Epithelial cell of esophagus (primary cell): ENCODE measurements at regions not wholly inside any gene's neighbourhood (a gene's known extent, or its start where the extent isn't known, plus 50 kb on each side); places are given as distances from the start of the nearest gene placed in this dataset.

Source experiments
- DNase-seq: peaks from one replicate; pipeline ENCODE4 v3.0.0; 2010; ENCODE audit warnings: low read depth
- H3K4me3 ChIP-seq: 2 replicates; pipeline ENCODE4 v1.5.1; 2011; ENCODE audit warnings: mild to moderate bottlenecking, low read length, control low read depth
- CTCF ChIP-seq: IDR thresholded peaks from 2 replicates; pipeline ENCODE4 v1.5.1; 2011; ENCODE audit warnings: low read depth, mild to moderate bottlenecking, low read length, control low read depth, inconsistent platforms; ENCODE audit not compliant: insufficient read depth; ENCODE audit errors: missing control alignments

DNA sequence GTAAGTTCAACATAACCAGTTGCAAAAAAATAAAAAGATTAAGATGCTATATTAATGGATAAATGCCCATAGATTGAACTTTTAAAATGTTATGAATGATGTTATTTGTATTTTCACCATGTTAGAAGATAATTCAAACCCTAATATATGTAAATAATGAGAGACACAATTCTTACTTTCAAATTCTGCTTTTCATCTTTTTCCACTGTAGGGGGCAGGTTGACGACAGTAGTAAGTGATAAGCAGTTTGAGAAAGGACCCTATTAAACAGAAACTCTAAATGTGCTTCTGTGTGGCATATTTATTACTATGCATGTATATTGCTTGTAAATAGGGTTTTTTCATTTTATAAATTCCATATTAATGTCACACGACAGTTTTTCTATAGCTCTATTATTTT is 591.1 kb downstream of the SEMA5A start:
- no peak for DNase-seq
- H3K4me3 ChIP-seq: no peak overlapping the region
- no peak for TF ChIP-seq CTCF

DNA sequence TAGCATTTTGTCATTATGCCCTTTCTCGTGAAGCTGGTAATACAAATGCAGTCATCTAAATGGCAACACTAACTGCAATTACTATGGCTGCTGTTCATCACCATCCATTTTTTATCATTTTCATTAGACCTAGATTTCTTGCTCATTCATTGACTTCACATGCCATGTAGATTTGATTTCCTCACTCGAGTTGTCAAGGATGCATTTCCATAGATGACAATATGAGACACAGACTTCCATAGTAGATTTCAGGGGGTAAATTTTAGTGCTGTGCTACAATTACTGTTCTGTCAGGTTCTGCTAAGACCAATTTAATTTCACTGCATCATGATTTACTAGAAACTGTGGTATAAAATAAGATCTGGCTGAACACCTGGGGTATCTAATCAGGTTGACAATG is 589.2 kb downstream of the SEMA5A start:
- DNase-seq: no peak
- TF ChIP-seq CTCF: no peak
- H3K4me3 ChIP-seq: no peak overlapping the region

DNA sequence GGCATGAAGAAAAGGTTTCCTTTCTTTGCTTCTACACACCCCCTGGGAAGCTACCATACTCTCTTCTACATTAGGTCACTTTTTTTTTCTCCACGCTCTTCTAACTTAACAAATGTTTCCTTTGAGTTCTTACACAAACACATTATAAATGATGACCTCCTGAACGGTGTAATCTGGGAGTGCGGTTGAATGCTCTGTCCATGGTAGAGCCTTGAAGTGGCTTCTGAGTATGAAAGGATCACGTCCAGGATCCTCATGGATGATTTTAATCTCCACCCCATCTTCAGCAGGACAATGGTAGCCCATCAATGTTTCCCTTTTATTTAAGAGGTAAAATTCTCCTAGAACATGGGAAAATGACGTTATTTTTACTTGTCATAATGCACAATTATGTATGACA is 587.3 kb downstream of the SEMA5A start:
- no peak for TF ChIP-seq CTCF
- DNase-seq: no peak
- no peak overlapping the region for H3K4me3 ChIP-seq

- H3K4me3 ChIP-seq: no peak overlapping the region
- DNase-seq: no peak
- TF ChIP-seq CTCF: no peak
Observed at GRCh38 chr5:8961219-8961618, 584.7 kb downstream of the SEMA5A start.

- TF ChIP-seq CTCF: no peak
- no peak for DNase-seq
- H3K4me3 ChIP-seq: no peak overlapping the region
Observed at GRCh38 chr5:8961956-8962355, 583.9 kb downstream of the SEMA5A start.

GRCh38 chr5:8981016-8981415 is 564.9 kb downstream of the SEMA5A start:
- peak; percentile 95 for DNase-seq
- H3K4me3 ChIP-seq: no peak overlapping the region
- no peak for TF ChIP-seq CTCF

- no peak overlapping the region for H3K4me3 ChIP-seq
- TF ChIP-seq CTCF: no peak
- peak; percentile 40 for DNase-seq
Observed at GRCh38 chr5:8981496-8981895, 564.4 kb downstream of the SEMA5A start.
